ENCODE measurements at regions not wholly inside any gene's neighbourhood (a gene's known extent, or its start where the extent isn't known, plus 50 kb on each side); places are given as distances from the start of the nearest gene placed in this dataset.

GRCh38 chr1:232271299-232271698 lies 358.6 kb downstream of the SIPA1L2 start:
- DNase-seq: no peak

DNA sequence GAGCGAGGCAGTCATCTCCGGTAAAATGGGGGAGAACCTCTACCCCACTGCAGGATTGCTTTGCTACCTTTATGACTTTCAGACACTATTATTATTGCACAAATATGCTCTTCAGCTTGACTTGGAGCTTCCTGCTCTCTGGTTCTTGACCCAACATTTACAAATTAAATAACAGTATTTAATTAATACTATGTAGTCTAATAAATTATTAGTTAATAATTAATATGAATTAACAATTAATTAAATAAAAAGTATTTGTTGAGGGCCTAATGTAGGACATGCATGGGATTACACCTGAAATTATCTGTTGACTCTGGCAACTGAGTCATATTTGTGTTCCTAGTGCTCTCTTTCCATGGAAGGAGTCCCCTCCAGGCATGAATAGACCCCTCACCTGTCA lies 359.9 kb downstream of the SIPA1L2 start:
- no peak for DNase-seq

DNA sequence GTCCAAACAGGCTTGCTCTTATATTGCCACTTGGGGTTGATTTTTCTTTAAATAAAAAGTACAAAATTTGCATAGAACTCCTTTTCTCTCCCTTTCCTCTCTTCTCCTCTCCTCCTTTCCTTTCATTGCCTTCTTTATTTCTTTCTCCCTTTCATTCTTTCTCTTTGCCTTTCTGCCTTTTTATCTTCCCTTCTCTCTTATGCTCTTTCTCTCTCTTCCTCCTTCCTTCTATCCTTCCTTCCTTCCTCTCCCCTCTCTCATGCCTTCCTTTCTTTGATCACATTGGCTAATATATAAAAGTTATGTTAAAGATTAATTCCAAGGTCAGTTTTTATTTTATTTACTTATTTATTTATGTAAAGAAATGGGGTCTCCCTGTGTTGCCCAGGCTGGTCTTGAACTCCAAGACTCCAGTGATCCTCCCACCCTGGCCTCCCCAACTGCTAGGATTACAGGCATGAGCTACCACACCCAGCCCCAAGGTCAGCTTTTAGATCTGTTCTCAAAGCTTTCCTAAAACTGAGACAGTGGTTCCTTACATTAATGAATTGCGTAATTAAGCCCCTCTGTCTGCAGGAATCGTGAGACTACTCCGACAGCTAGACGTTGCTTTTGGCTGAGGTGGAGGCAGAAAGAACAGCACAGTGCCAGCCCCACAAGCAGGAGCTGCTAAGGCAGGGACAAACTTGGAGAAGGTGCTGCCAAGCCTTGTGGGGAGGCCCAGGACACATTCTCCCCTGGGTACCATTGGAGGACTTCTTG lies 361.9 kb downstream of the SIPA1L2 start:
- no peak for DNase-seq

GRCh38 chr1:232267092-232267836 lies 362.7 kb downstream of the SIPA1L2 start:
- no peak for DNase-seq

DNA sequence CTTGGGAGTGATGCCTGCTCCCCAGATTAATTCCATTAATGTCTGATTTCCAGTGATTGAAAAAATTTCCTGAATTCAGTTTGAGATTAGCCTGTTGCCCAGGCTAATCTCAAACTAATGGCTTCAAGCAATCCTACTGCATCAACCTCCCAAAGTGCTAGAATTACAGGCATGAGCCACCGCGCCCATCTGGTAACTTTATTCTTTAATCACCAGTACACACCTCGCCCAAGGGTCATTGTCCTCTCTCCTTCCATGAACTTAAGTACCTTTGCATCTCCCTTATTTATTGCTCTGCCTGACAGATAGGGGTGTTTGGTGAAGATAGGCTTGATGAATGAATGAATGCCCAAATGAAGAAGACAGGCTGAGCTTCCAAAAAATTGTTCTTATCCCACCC lies 366.5 kb downstream of the SIPA1L2 start:
- DNase-seq: no peak

DNA sequence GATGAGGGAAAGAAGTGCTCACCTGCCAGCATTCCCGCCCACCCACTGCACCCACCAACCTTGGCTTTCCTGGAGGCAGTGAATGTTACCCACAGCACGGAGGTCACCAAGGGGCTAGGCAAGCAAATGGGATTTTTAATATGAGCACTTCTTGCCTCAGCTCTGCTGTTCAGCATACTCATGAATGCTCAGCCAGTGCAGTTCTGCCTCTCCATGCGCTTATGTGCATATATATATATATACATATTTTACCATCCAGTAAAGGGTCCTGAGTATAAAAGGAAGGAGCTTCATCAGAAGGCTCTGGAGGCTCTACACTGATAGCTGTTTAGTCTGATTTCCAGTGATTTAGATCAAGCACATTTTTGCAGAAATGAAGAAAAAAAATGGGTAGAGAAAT lies 366.9 kb downstream of the SIPA1L2 start:
- no peak for DNase-seq

- DNase-seq: no peak
Measured at GRCh38 chr1:232260861-232261260, 369.1 kb downstream of the SIPA1L2 start.

- no peak for DNase-seq
Measured at GRCh38 chr1:232260045-232260444, 369.9 kb downstream of the SIPA1L2 start.

- no peak for DNase-seq
Measured at GRCh38 chr1:232259333-232259732, 370.6 kb downstream of the SIPA1L2 start.

DNA sequence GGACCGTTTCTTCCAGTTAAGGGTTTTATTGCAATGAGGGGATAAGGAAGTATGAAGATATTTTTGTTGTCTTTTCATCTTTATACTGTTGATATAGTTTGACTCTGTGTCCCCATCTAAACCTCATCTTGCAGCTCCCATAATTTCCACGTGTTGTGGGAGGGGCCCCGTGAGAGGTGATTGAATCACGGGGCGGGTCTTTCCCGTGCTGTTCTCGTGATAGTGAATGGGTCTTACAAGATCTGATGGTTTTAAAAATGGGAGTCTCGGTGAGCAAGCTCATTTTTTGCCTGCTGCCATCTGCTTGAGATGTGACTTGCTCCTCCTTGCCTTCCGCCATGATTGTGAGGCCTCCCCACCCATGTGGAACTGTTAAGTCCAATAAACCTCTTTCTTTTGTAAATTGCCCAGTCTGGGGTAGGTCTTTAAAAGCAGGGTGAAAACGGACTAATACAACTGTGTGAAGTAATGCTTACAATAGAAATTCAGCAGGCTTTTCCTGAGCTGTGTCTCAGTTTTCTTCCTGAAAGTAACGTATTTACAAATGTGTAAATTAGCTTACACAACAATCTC lies 377.3 kb downstream of the SIPA1L2 start:
- no peak for DNase-seq

- no peak for DNase-seq
Measured at GRCh38 chr1:232250838-232251237, 379.1 kb downstream of the SIPA1L2 start.

DNA sequence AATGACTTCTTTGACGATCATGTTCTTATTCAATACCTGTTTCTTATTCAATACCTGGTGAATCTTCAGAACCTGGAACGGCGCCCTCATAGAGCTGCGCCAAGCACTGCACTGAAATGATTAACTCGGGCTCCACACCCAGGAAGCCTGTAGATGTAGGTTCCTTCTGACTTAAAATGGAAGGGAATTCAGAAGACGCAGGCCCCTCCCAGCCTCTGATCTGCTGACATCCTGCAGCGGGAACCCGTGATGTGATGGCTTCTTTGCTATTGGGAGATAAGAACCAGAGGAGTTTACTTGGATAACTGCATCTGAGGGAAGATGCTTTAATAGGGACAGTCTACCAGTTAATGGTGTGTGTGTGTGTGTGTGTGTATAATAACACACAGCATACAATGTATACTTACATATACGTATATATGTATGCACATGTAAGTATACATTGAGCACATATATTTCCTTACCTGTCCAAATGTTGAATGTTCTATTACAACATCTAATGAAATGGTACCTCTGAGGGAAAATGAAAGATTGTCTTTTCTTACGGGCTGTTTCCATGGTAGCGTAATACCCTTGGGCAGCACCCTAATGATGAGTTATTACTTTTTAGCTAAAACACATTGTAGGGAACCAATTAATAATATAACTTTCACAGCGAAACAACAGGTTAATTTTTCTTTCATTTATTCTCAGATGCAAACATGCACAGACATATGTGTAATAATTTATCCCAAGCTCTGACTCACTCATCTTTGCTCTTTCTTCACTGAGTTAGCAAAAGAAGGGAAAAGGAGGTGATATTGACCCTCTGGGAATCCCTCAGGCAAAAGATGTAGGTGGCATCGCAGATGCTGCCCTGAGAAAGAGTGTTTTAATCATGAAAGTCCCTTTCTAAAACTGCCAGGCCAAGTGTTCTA lies 379.8 kb downstream of the SIPA1L2 start:
- no peak for DNase-seq

DNA sequence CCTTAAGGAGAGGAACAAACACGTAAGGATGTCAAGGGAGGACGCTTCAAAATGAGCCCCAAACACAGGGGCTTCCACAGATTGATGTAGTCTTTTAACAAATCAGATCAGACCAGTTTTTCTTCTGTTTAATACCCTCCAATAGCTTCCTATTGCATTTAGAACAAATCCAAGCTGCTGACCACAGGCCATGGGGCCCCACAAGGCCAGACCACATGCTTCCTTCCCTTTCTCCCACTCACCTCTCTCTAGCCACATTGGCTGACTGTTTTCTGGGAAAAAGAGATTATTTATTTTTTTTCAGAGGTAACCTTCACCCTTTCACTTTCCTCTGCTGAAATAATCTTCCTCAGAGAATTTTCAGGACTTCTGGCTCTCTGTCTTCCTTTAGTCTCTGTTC lies 380.6 kb downstream of the SIPA1L2 start:
- DNase-seq: no peak

DNA sequence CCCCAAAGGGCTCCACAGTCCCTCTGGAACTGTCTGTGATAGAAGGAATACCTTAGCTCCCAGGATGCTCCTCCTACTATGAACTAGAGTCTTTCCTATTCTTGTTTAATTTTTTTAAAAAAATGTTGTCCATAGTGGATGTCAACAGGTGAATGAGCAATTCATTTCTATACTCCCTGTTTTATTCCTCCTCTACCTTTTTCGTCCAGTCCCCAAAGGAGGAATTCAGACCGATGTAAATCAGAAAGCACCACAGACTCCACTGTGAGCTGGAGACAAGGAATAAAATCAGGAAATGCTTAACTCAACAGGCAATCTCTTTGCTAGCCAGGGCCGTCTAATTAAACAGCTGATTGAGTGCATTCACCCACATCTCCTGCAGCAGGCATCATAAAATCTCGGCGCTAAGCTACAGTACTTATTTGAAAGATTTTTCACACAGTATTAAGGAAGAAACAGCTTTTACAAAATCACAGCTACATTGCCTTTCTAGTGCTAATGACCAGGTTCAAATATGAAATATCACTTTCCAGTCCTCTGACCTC lies 381.6 kb downstream of the SIPA1L2 start:
- DNase-seq: no peak

DNA sequence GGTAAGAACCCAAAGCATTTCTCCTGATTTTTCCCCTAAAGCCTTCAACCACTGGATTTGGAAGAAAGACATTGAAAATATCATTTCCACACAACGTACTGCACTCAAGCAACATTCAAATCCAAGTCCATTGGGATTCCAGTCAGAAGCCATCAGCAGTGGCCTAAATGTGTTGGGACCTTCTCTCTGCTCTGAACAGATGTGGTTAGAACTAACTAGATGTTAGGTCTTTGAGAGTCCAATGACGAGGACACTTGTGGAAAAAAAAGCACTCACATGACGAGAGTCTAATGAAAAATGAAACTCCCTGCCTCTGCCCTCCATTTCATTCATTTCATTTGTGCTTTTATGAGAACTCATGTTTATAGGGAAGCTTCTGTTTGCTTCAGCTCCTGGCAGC lies 382.3 kb downstream of the SIPA1L2 start:
- DNase-seq: no peak

- no peak for DNase-seq
Measured at GRCh38 chr1:232244426-232244825, 385.5 kb downstream of the SIPA1L2 start.

DNA sequence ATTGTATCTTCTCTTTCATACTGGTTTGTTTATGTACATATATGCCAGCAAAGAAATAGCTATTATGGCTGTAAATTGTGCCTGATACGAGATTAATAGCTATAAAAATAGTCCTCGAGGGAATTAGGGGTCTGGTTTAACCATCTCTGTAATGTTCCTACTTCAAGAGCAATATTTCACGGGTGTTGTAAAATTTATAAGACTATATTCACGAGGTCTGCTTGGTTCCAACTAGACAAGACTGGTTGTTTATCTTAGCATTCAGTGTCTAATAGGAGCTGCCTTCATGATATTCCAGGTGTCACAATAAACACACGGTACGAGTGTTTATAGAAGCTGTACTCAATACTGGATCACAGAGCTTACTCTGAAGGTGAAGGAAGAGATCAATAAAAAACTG lies 389.9 kb downstream of the SIPA1L2 start:
- DNase-seq: no peak

DNA sequence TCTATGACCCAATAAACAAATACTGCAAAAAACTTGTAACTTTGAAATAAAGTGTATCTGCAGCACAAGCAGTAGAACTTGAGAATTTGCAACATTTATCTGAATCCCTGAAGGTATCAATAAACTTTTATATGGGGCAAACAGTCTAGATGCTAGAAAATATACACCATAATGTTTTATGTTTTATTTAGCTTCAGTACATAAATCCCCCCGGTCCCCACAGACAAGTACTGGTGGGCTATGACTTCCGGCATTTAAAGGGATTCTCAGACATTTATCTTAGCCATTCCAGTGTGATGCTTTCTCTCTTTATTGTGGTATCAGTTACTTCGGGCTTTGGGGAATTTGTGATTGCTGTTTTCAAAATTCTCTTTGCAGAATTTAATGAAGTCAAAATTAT lies 390.4 kb downstream of the SIPA1L2 start:
- DNase-seq: no peak

DNA sequence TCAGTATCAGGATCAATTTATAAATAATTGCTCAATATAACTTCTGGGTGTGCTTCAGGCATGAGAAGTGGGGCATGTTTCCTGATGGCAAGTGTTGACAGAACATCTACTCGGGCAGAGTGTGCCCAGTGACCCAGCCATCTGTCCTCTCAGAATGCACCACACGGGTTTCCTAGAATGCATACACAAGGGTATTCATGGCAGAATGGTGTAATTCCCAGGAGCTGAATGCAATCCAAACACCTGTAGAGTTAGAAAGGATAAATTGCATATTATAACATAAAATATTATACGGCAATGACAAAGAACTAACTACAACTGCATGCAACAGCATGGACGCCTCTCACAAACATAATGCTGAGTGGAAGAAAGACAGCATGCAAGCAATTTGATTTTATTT lies 391.9 kb downstream of the SIPA1L2 start:
- DNase-seq: no peak

- peak; percentile 33 for DNase-seq
Measured at GRCh38 chr1:232227306-232227705, 402.6 kb downstream of the SIPA1L2 start.

DNA sequence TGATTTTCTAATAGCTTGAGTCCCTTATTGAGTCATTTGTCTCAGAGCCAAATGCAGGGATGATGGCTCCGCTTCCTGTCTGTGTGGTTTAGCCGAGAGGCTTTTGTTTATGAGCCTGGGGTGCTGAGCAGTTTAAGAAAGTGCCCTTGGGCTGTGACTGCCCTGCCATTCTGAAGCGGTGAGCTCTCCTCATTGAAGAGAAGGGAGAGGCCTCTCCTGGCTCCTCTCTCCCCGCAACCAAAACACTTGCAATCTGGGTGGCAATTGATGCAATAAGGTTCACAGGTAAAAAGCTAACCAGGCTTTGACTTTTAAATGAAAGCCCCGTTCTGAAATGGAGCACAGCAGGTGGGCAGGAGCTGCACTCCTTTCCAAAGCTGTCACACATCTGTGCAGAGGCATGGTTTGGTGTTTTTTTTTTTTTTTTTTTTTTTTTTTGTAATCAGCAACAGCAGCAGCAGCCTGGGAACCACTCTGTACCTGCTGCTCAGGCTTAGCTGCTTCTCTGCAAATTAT lies 403.7 kb downstream of the SIPA1L2 start:
- no peak for DNase-seq

- DNase-seq: no peak
Measured at GRCh38 chr1:232225336-232226131, 404.4 kb downstream of the SIPA1L2 start.

Measured in SHP77 treated with DMSO at 0.1 percent for 48 hours (cell line).